ENCODE measurements at regions not wholly inside any gene's neighbourhood (a gene's known extent, or its start where the extent isn't known, plus 50 kb on each side); places are given as distances from the start of the nearest gene placed in this dataset.

- in situ Hi-C loops (cut with MboI), result no loop called here
Observed at GRCh38 chr10:28429045-28429444, 103.9 kb upstream of the WAC start.

More at GRCh38 chr10:28429045-28429444, 103.9 kb upstream of the WAC start:
- H3K4me3 ChIP-seq, result no peak overlapping the region
- ATAC-seq, result no peak
- H3K9me3 ChIP-seq (replicated peaks; ENCODE audit: control insufficient read depth, insufficient read depth, low read depth, low read length), result no peaks in the 10 kb centered on the region
- TF ChIP-seq MXD1 (CRISPR knock-in tag; IDR thresholded peaks at IDR 0.05; ENCODE audit: borderline replicate concordance, poor library complexity, severe bottlenecking), result no peak
- TF ChIP-seq TEAD4 (IDR thresholded peaks at IDR 0.05; ENCODE audit: low read length), result no peak
- TF ChIP-seq TEAD4 (CRISPR knock-in tag; IDR thresholded peaks at IDR 0.05; ENCODE audit: borderline replicate concordance), result no peak
- TF ChIP-seq ZNF316 (IDR thresholded peaks at IDR 0.05), result peak; percentile 45
- 0 out of 2 replicates have a peak, but pooled peaks have one; percentile 5 for TF ChIP-seq MAFK (IDR thresholded peaks at IDR 0.05; ENCODE audit: low read length)
- no peak for TF ChIP-seq MAX (CRISPR knock-in tag; IDR thresholded peaks at IDR 0.05)
- TF ChIP-seq TAF1 (IDR thresholded peaks at IDR 0.05; ENCODE audit: control insufficient read depth, extremely low read depth, insufficient read depth, low read length, severe bottlenecking), result no peak
- TF ChIP-seq CXXC5 (CRISPR knock-in tag; IDR thresholded peaks at IDR 0.05), result no peak
- TF ChIP-seq RBM39 (optimal IDR thresholded peaks at IDR 0.05; ENCODE audit: low read depth, low read length), result no peak
- no peak for TF ChIP-seq ZNF79 (CRISPR knock-in tag; IDR thresholded peaks at IDR 0.05; ENCODE audit: low read depth)
- TF ChIP-seq ZNF3 (CRISPR knock-in tag; IDR thresholded peaks at IDR 0.05), result no peak
- TF ChIP-seq SMAD4 (CRISPR knock-in tag; conservative IDR thresholded peaks at IDR 0.05), result no peak
- peak; percentile 38; the same call in 1 of the 2 replicates for TF ChIP-seq MAFF (IDR thresholded peaks at IDR 0.05; ENCODE audit: low read length)
- TF ChIP-seq C11orf30 (IDR thresholded peaks at IDR 0.05; ENCODE audit: low read depth), result peak; percentile 37; the same call in 1 of the 2 replicates
- TF ChIP-seq KAT7 (CRISPR knock-in tag; IDR thresholded peaks at IDR 0.05; ENCODE audit: borderline replicate concordance), result no peak
- no peak for TF ChIP-seq SIN3A (IDR thresholded peaks at IDR 0.05; ENCODE audit: borderline replicate concordance in 2 of 2, control insufficient read depth in 1 of 2, low read depth in 2 of 2, low read length in 2 of 2)
- no peak for TF ChIP-seq USF2 (CRISPR knock-in tag; IDR thresholded peaks at IDR 0.05)
- no peak for TF ChIP-seq POLR3A (IDR thresholded peaks at IDR 0.05; ENCODE audit: borderline replicate concordance, extremely low read depth, insufficient read depth, insufficient read length)
- no peak for TF ChIP-seq RB1 (IDR thresholded peaks at IDR 0.05; ENCODE audit: low read depth)
- no peak for TF ChIP-seq ZNF766 (CRISPR knock-in tag; conservative IDR thresholded peaks at IDR 0.05)
- TF ChIP-seq MTF1 (CRISPR knock-in tag; IDR thresholded peaks at IDR 0.05; ENCODE audit: borderline replicate concordance), result no peak
- TF ChIP-seq ZNF644 (tag; IDR thresholded peaks at IDR 0.05; ENCODE audit: low read depth), result no peak
- TF ChIP-seq FOXJ3 (CRISPR knock-in tag; IDR thresholded peaks at IDR 0.05), result no peak
- no peak for TF ChIP-seq HDAC2 (IDR thresholded peaks at IDR 0.05)
- DNase-seq (ENCODE audit: extremely low read depth in 1 of 4, low spot score in 3 of 4), result no peak
- H3K27me3 ChIP-seq (ENCODE audit: control insufficient read depth in 2 of 2, insufficient read depth in 2 of 2, low read length in 2 of 2), result peaks cover 4 to 5% of the 10 kb centered on the region in 2 experiments; a peak in 3 of 5 replicates
- H2AFZ ChIP-seq (ENCODE audit: low read depth, low read length), result no peak overlapping the region
- H3K9ac ChIP-seq (ENCODE audit: insufficient read depth in 1 of 2, low read depth in 2 of 2, low read length in 2 of 2), result no peak overlapping the region
- FAIRE-seq, result no peak
- BruUV-seq (replicated peaks), result no TSS peak
- H3K9me1 ChIP-seq (ENCODE audit: control insufficient read depth, insufficient read depth, low read length), result no peaks in the 10 kb centered on the region
- H4K20me1 ChIP-seq (replicated peaks; ENCODE audit: control insufficient read depth, insufficient read depth, low read length), result no peaks in the 10 kb centered on the region
- POLR2A ChIA-PET, result no interaction called here
- H3K27ac ChIP-seq (ENCODE audit: extremely low read depth, low read depth, low read length), result no peak overlapping the region
- CTCF ChIA-PET (ENCODE audit: low intra/inter-chr PET ratio), result no interaction called here
- no peaks in the 10 kb centered on the region for H3K79me2 ChIP-seq (ENCODE audit: control insufficient read depth, insufficient read depth, low read length)
- intact Hi-C loops (cut with micrococcal nuclease), result no loop called here
- H3K36me3 ChIP-seq (ENCODE audit: control insufficient read depth, insufficient read depth, low read length), result no peaks in the 10 kb centered on the region
- H3K4me1 ChIP-seq (replicated peaks in 1 of 2; ENCODE audit: control insufficient read depth in 2 of 2, insufficient read depth in 2 of 2, low read length in 2 of 2), result peaks cover 0 to 2% of the 10 kb centered on the region in 2 experiments; a peak in 2 of 5 replicates
- H3K4me2 ChIP-seq (ENCODE audit: insufficient read depth, low read length), result no peak overlapping the region
